Endothelial cell of umbilical vein (primary cell): ENCODE measurements at regions not wholly inside any gene's neighbourhood (a gene's known extent, or its start where the extent isn't known, plus 50 kb on each side); places are given as distances from the start of the nearest gene placed in this dataset.

Experiments used
- CTCF ChIP-seq, 2 donors: IDR thresholded peaks; 1 replicate in 1 of 2; 2 replicates in 1 of 2; pipeline ENCODE4 v1.5.1; 2011; ENCODE audit warnings: low read length in 2 of 2, mild to moderate bottlenecking in 2 of 2, moderate library complexity in 2 of 2, control low read depth in 1 of 2, inconsistent platforms in 1 of 2, low read depth in 1 of 2; ENCODE audit not compliant: insufficient read depth in 1 of 2; ENCODE audit errors: extremely low read depth in 1 of 2
- EZH2 ChIP-seq: IDR thresholded peaks from 2 replicates; pipeline ENCODE4 v1.6.1; 2012; ENCODE audit warnings: borderline replicate concordance, low read depth, mild to moderate bottlenecking, moderate library complexity, low read length, inconsistent platforms; ENCODE audit not compliant: severe bottlenecking
- FOS ChIP-seq: IDR thresholded peaks from 2 replicates; pipeline ENCODE4 v1.6.1; 2011; ENCODE audit warnings: mild to moderate bottlenecking, low read length, moderate library complexity, borderline replicate concordance; ENCODE audit not compliant: insufficient read depth
- JUN ChIP-seq: IDR thresholded peaks from 2 replicates; pipeline ENCODE4 v1.6.1; 2011; ENCODE audit warnings: borderline replicate concordance, low read depth; ENCODE audit not compliant: insufficient read length, insufficient read depth
- MAX ChIP-seq: IDR thresholded peaks from 2 replicates; pipeline ENCODE4 v1.6.1; 2011; ENCODE audit not compliant: insufficient read depth, insufficient read length
- MYC ChIP-seq: IDR thresholded peaks from one replicate; pipeline ENCODE4 v1.6.1; 2011; ENCODE audit warnings: mild to moderate bottlenecking, low read depth, low read length
- POLR2A ChIP-seq: IDR thresholded peaks from 2 replicates; pipeline ENCODE4 v1.6.1; 2012; ENCODE audit warnings: low read depth, mild to moderate bottlenecking, control low read depth, low read length
- POLR2AphosphoS5 ChIP-seq: IDR thresholded peaks from 2 replicates; pipeline ENCODE4 v1.6.1; 2012; ENCODE audit warnings: low read depth, mild to moderate bottlenecking, control low read depth, low read length, moderate library complexity; ENCODE audit not compliant: insufficient read depth

GRCh38 chr7:142428094-142428493 is 170.2 kb upstream of the PRSS58 start:
- TF ChIP-seq CTCF (IDR thresholded peaks at IDR 0.05; ENCODE audit: extremely low read depth in 1 of 2, insufficient read depth in 1 of 2, low read depth in 1 of 2, low read length in 2 of 2): no peak
- no peak for TF ChIP-seq MAX
- no peak for TF ChIP-seq POLR2A
- no peak for TF ChIP-seq FOS
- no peak for TF ChIP-seq EZH2
- no peak for TF ChIP-seq POLR2AphosphoS5
- no peak for TF ChIP-seq JUN
- TF ChIP-seq MYC: no peak
